ENCODE measurements at regions not wholly inside any gene's neighbourhood (a gene's known extent, or its start where the extent isn't known, plus 50 kb on each side); places are given as distances from the start of the nearest gene placed in this dataset.

GRCh38 chr15:69787791-69788190, 309.9 kb downstream of the TLE3 start:
- Histone ChIP-seq H3K4me1 (ENCODE audit: low read length) (no peaks in the 10 kb centered on the region), H3K27me3 (replicated peaks; ENCODE audit: insufficient read depth, low read length) (no peaks in the 10 kb centered on the region), H3F3A (ENCODE audit: insufficient read depth, low read length) (no peaks in the 10 kb centered on the region), H3K36me3 (replicated peaks; ENCODE audit: insufficient read depth, low read length) (no peaks in the 10 kb centered on the region), H3K4me2 (ENCODE audit: low read depth, low read length) (no peak overlapping the region), H2AFZ (ENCODE audit: low read length) (no peak overlapping the region), H3K4me3 (ENCODE audit: low read length) (no peak overlapping the region), H4K20me1 (ENCODE audit: insufficient read depth, low read length) (no peaks in the 10 kb centered on the region), H3K9me3 (replicated peaks; ENCODE audit: insufficient read depth, low read length) (no peaks in the 10 kb centered on the region), H3K9ac (ENCODE audit: low read length) (no peak overlapping the region), H3K9me2 (replicated peaks; ENCODE audit: insufficient read depth, low read length) (no peaks in the 10 kb centered on the region), H3K79me2 (ENCODE audit: low read length) (no peaks in the 10 kb centered on the region), H3K27ac (ENCODE audit: low read length) (no peak overlapping the region)
- DNase-seq = no peak
- TF ChIP-seq EZH2phosphoT487 (IDR thresholded peaks at IDR 0.05; ENCODE audit: low read length) (no peak), EZH2 (optimal IDR thresholded peaks at IDR 0.05; ENCODE audit: low read depth, low read length) (no peak)
- TF ChIP-seq, protein P1, sequence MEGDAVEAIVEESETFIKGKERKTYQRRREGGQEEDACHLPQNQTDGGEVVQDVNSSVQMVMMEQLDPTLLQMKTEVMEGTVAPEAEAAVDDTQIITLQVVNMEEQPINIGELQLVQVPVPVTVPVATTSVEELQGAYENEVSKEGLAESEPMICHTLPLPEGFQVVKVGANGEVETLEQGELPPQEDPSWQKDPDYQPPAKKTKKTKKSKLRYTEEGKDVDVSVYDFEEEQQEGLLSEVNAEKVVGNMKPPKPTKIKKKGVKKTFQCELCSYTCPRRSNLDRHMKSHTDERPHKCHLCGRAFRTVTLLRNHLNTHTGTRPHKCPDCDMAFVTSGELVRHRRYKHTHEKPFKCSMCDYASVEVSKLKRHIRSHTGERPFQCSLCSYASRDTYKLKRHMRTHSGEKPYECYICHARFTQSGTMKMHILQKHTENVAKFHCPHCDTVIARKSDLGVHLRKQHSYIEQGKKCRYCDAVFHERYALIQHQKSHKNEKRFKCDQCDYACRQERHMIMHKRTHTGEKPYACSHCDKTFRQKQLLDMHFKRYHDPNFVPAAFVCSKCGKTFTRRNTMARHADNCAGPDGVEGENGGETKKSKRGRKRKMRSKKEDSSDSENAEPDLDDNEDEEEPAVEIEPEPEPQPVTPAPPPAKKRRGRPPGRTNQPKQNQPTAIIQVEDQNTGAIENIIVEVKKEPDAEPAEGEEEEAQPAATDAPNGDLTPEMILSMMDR (IDR thresholded peaks at IDR 0.05; ENCODE audit: low read length) = no peak

- no peak overlapping the region for H2AFZ ChIP-seq (ENCODE audit: low read length)
- H3K4me3 ChIP-seq (ENCODE audit: low read length) = no peak overlapping the region
- no peak for DNase-seq
- H3K9ac ChIP-seq (ENCODE audit: low read length) = no peak overlapping the region
- no peak overlapping the region for H3K4me2 ChIP-seq (ENCODE audit: low read depth, low read length)
- no peaks in the 10 kb centered on the region for H3K27me3 ChIP-seq (replicated peaks; ENCODE audit: insufficient read depth, low read length)
- no peaks in the 10 kb centered on the region for H3K79me2 ChIP-seq (ENCODE audit: low read length)
- no peaks in the 10 kb centered on the region for H3K9me2 ChIP-seq (replicated peaks; ENCODE audit: insufficient read depth, low read length)
- H3K9me3 ChIP-seq (replicated peaks; ENCODE audit: insufficient read depth, low read length) = no peaks in the 10 kb centered on the region
- no peaks in the 10 kb centered on the region for H4K20me1 ChIP-seq (ENCODE audit: insufficient read depth, low read length)
- H3F3A ChIP-seq (ENCODE audit: insufficient read depth, low read length) = no peaks in the 10 kb centered on the region
- H3K36me3 ChIP-seq (replicated peaks; ENCODE audit: insufficient read depth, low read length) = no peaks in the 10 kb centered on the region
- TF ChIP-seq EZH2phosphoT487 (IDR thresholded peaks at IDR 0.05; ENCODE audit: low read length) (no peak), EZH2 (optimal IDR thresholded peaks at IDR 0.05; ENCODE audit: low read depth, low read length) (no peak)
- TF ChIP-seq, protein P1 (IDR thresholded peaks at IDR 0.05; ENCODE audit: low read length) = no peak
- H3K27ac ChIP-seq (ENCODE audit: low read length) = no peak overlapping the region
- H3K4me1 ChIP-seq (ENCODE audit: low read length) = peaks cover 4% of the 10 kb centered on the region; the same call in 1 of the 2 replicates
These were observed 307.9 kb downstream of the TLE3 start for GRCh38 chr15:69789648-69790393.

- Histone ChIP-seq H3K4me1 (ENCODE audit: low read length) (peaks cover 8% of the 10 kb centered on the region; the same call in 1 of the 2 replicates), H3K4me3 (ENCODE audit: low read length) (no peak overlapping the region), H3K27ac (ENCODE audit: low read length) (no peak overlapping the region), H3K79me2 (ENCODE audit: low read length) (no peaks in the 10 kb centered on the region), H2AFZ (ENCODE audit: low read length) (no peak overlapping the region), H3F3A (ENCODE audit: insufficient read depth, low read length) (no peaks in the 10 kb centered on the region), H3K27me3 (replicated peaks; ENCODE audit: insufficient read depth, low read length) (no peaks in the 10 kb centered on the region), H3K4me2 (ENCODE audit: low read depth, low read length) (no peak overlapping the region), H4K20me1 (ENCODE audit: insufficient read depth, low read length) (no peaks in the 10 kb centered on the region), H3K9me3 (replicated peaks; ENCODE audit: insufficient read depth, low read length) (no peaks in the 10 kb centered on the region), H3K9ac (ENCODE audit: low read length) (no peak overlapping the region), H3K9me2 (replicated peaks; ENCODE audit: insufficient read depth, low read length) (no peaks in the 10 kb centered on the region), H3K36me3 (replicated peaks; ENCODE audit: insufficient read depth, low read length) (no peaks in the 10 kb centered on the region)
- no peak for DNase-seq
- TF ChIP-seq EZH2phosphoT487 (IDR thresholded peaks at IDR 0.05; ENCODE audit: low read length) (no peak), EZH2 (optimal IDR thresholded peaks at IDR 0.05; ENCODE audit: low read depth, low read length) (no peak)
- TF ChIP-seq, protein P1 (IDR thresholded peaks at IDR 0.05; ENCODE audit: low read length) = no peak
These were observed 307.1 kb downstream of the TLE3 start for GRCh38 chr15:69790632-69791031.

All from MM.1S (cell line).